ENCODE measurements at regions not wholly inside any gene's neighbourhood (a gene's known extent, or its start where the extent isn't known, plus 50 kb on each side); places are given as distances from the start of the nearest gene placed in this dataset.

GRCh38 chr14:97916669-97917568, 1119.7 kb downstream of the VRK1 start:
- Histone ChIP-seq H3K9ac (ENCODE audit: insufficient read depth in 1 of 2, low read length in 2 of 2) (no peak overlapping the region), H3K9me3 (ENCODE audit: control insufficient read depth in 4 of 4, insufficient read depth in 3 of 4, low read length in 3 of 4) (no peaks in the 10 kb centered on the region), H3K4me1 (ENCODE audit: control insufficient read depth in 5 of 5, insufficient read depth in 5 of 5, low read length in 5 of 5) (no peaks in the 10 kb centered on the region), H3K27me3 (ENCODE audit: control insufficient read depth in 3 of 3, insufficient read depth in 3 of 3, low read length in 2 of 3) (peaks cover 0 to 3% (median 0%) of the 10 kb centered on the region in 3 donors), H3K36me3 (ENCODE audit: control insufficient read depth in 4 of 4, insufficient read depth in 4 of 4, low read length in 4 of 4) (no peaks in the 10 kb centered on the region), H3K27ac (ENCODE audit: low read depth in 1 of 2, low read length in 1 of 2) (no peak overlapping the region), H3K4me3 (no peak overlapping the region)
- no peak for TF ChIP-seq CTCF (IDR thresholded peaks at IDR 0.05; ENCODE audit: control extremely low read depth, extremely low read depth)
- no peak for DNase-seq
- no peak for ATAC-seq (ENCODE audit: insufficient read depth, low FRiP score)
- WGBS, 2 donors = 92 to 93% methylated on average over 5 of the region's 5 CpGs

GRCh38 chr14:97920201-97920600, 1123.0 kb downstream of the VRK1 start:
- no peaks in the 10 kb centered on the region for H3K4me1 ChIP-seq (ENCODE audit: control insufficient read depth in 5 of 5, insufficient read depth in 5 of 5, low read length in 5 of 5)
- no peaks in the 10 kb centered on the region for H3K36me3 ChIP-seq (ENCODE audit: control insufficient read depth in 4 of 4, insufficient read depth in 4 of 4, low read length in 4 of 4)
- TF ChIP-seq CTCF (IDR thresholded peaks at IDR 0.05; ENCODE audit: control extremely low read depth, extremely low read depth) = no peak
- H3K9me3 ChIP-seq (ENCODE audit: control insufficient read depth in 4 of 4, insufficient read depth in 3 of 4, low read length in 3 of 4) = no peaks in the 10 kb centered on the region
- no peak for ATAC-seq (ENCODE audit: insufficient read depth, low FRiP score)
- WGBS, 2 donors = 92% methylated on average over 5 of the region's 5 CpGs
- DNase-seq = no peak
- H3K27me3 ChIP-seq (ENCODE audit: control insufficient read depth in 3 of 3, insufficient read depth in 3 of 3, low read length in 2 of 3) = no peaks in the 10 kb centered on the region
- H3K27ac ChIP-seq (ENCODE audit: low read depth in 1 of 2, low read length in 1 of 2) = no peak overlapping the region
- no peak overlapping the region for H3K9ac ChIP-seq (ENCODE audit: insufficient read depth in 1 of 2, low read length in 2 of 2)
- H3K4me3 ChIP-seq = no peak overlapping the region

- H3K4me3 ChIP-seq = no peak overlapping the region
- ATAC-seq (ENCODE audit: insufficient read depth, low FRiP score) (no peak), DNase-seq (no peak)
- no peak overlapping the region for H3K9ac ChIP-seq (ENCODE audit: insufficient read depth in 1 of 2, low read length in 2 of 2)
- WGBS, 2 donors = 48 to 59% methylated on average over 5 of the region's 5 CpGs
- no peak for TF ChIP-seq CTCF (IDR thresholded peaks at IDR 0.05; ENCODE audit: control extremely low read depth, extremely low read depth)
- H3K9me3 ChIP-seq (ENCODE audit: control insufficient read depth in 4 of 4, insufficient read depth in 3 of 4, low read length in 3 of 4) = no peaks in the 10 kb centered on the region
- no peaks in the 10 kb centered on the region for H3K4me1 ChIP-seq (ENCODE audit: control insufficient read depth in 5 of 5, insufficient read depth in 5 of 5, low read length in 5 of 5)
- no peak overlapping the region for H3K27ac ChIP-seq (ENCODE audit: low read depth in 1 of 2, low read length in 1 of 2)
- H3K36me3 ChIP-seq (ENCODE audit: control insufficient read depth in 4 of 4, insufficient read depth in 4 of 4, low read length in 4 of 4) = no peaks in the 10 kb centered on the region
- H3K27me3 ChIP-seq (ENCODE audit: control insufficient read depth in 3 of 3, insufficient read depth in 3 of 3, low read length in 2 of 3) = no peaks in the 10 kb centered on the region
Observed at GRCh38 chr14:97921296-97921695, 1124.1 kb downstream of the VRK1 start.

Measured in lung (tissue), 11 donors.